Peyer's patch (tissue), 4 donors: ENCODE measurements at regions not wholly inside any gene's neighbourhood (a gene's known extent, or its start where the extent isn't known, plus 50 kb on each side); places are given as distances from the start of the nearest gene placed in this dataset.

Source experiments
- DNase-seq, 3 donors: peaks; one replicate each; pipeline ENCODE4 v3.0.0-alpha.2; 2017 to 2019
- H3K27ac ChIP-seq, 4 donors: fragments of 200-600 bp; sonication (generic); one replicate each; pipeline ENCODE4 v1.5.1; 2016 to 2019
- H3K27me3 ChIP-seq, 2 donors: fragments of 200-600 bp; sonication (generic); one replicate each; pipeline ENCODE4 v1.5.1; 2019
- H3K36me3 ChIP-seq, 3 donors: fragments of 200-600 bp; sonication (generic); one replicate each; pipeline ENCODE4 v1.5.1; 2016 to 2019
- H3K4me1 ChIP-seq, 4 donors: fragments of 200-600 bp; sonication (generic); one replicate each; pipeline ENCODE4 v1.5.1; 2016 to 2019
- H3K4me3 ChIP-seq, 4 donors: fragments of 200-600 bp; sonication (generic); 1 replicate in 3 of 4; 2 replicates in 1 of 4; pipeline ENCODE4 v1.5.1; 2016 to 2019; ENCODE audit warnings: mild to moderate bottlenecking in 1 of 4
- H3K9me3 ChIP-seq, 4 donors: fragments of 200-600 bp; sonication (generic); one replicate each; pipeline ENCODE4 v1.5.1; 2016 to 2019; ENCODE audit warnings: mild to moderate bottlenecking in 1 of 4
- CTCF ChIP-seq, 6 experiments: fragments of 450-650 bp in 4 of 6; fragments of 200-600 bp in 2 of 6; sonication (generic) in 1 of 6; IDR thresholded peaks; one replicate each; pipeline ENCODE4 v1.5.1; 2017 to 2019; ENCODE audit warnings: antibody characterized with exemption in 6 of 6, mild to moderate bottlenecking in 3 of 6, moderate library complexity in 1 of 6
- POLR2A ChIP-seq, 2 donors: fragments of 450-650 bp; IDR thresholded peaks; one replicate each; pipeline ENCODE4 v1.5.1; 2017; ENCODE audit warnings: antibody characterized with exemption in 2 of 2, mild to moderate bottlenecking in 2 of 2, moderate library complexity in 2 of 2

GRCh38 chr2:103383541-103383940 lies 621.7 kb downstream of the TMEM182 start:
- no peak for TF ChIP-seq CTCF (IDR thresholded peaks at IDR 0.05)
- no peak for TF ChIP-seq POLR2A (IDR thresholded peaks at IDR 0.05)
- H3K27ac ChIP-seq, result no peak overlapping the region
- no peaks in the 10 kb centered on the region for H3K9me3 ChIP-seq
- H3K4me3 ChIP-seq, result no peak overlapping the region
- no peaks in the 10 kb centered on the region for H3K4me1 ChIP-seq
- H3K36me3 ChIP-seq, result no peaks in the 10 kb centered on the region
- H3K27me3 ChIP-seq, result no peaks in the 10 kb centered on the region
- DNase-seq, result no peak

- Histone ChIP-seq H3K9me3 (no peaks in the 10 kb centered on the region), H3K27ac (no peak overlapping the region), H3K4me3 (no peak overlapping the region), H3K36me3 (no peaks in the 10 kb centered on the region), H3K27me3 (no peaks in the 10 kb centered on the region), H3K4me1 (no peaks in the 10 kb centered on the region)
- no peak for DNase-seq
- TF ChIP-seq CTCF (IDR thresholded peaks at IDR 0.05), result no peak
- TF ChIP-seq POLR2A (IDR thresholded peaks at IDR 0.05), result no peak
Measured at GRCh38 chr2:103386872-103387271, 625.0 kb downstream of the TMEM182 start.

GRCh38 chr2:103387888-103388287 lies 626.1 kb downstream of the TMEM182 start:
- no peaks in the 10 kb centered on the region for H3K36me3 ChIP-seq
- H3K27me3 ChIP-seq, result no peaks in the 10 kb centered on the region
- H3K9me3 ChIP-seq, result no peaks in the 10 kb centered on the region
- H3K4me3 ChIP-seq, result no peak overlapping the region
- TF ChIP-seq POLR2A (IDR thresholded peaks at IDR 0.05) (no peak), CTCF (IDR thresholded peaks at IDR 0.05) (no peak)
- DNase-seq, result no peak
- H3K27ac ChIP-seq, result no peak overlapping the region
- no peaks in the 10 kb centered on the region for H3K4me1 ChIP-seq

- no peaks in the 10 kb centered on the region for H3K4me1 ChIP-seq
- no peaks in the 10 kb centered on the region for H3K27me3 ChIP-seq
- no peaks in the 10 kb centered on the region for H3K36me3 ChIP-seq
- no peaks in the 10 kb centered on the region for H3K9me3 ChIP-seq
- TF ChIP-seq CTCF (IDR thresholded peaks at IDR 0.05), result no peak
- no peak for TF ChIP-seq POLR2A (IDR thresholded peaks at IDR 0.05)
- no peak for DNase-seq
- H3K27ac ChIP-seq, result no peak overlapping the region
- H3K4me3 ChIP-seq, result no peak overlapping the region
Measured at GRCh38 chr2:103396152-103396551, 634.3 kb downstream of the TMEM182 start.

GRCh38 chr2:103401621-103402020 lies 639.8 kb downstream of the TMEM182 start:
- H3K36me3 ChIP-seq, result no peaks in the 10 kb centered on the region
- DNase-seq, result no peak
- H3K27ac ChIP-seq, result no peak overlapping the region
- no peaks in the 10 kb centered on the region for H3K27me3 ChIP-seq
- no peak overlapping the region for H3K4me3 ChIP-seq
- no peaks in the 10 kb centered on the region for H3K9me3 ChIP-seq
- TF ChIP-seq CTCF (IDR thresholded peaks at IDR 0.05) (no peak), POLR2A (IDR thresholded peaks at IDR 0.05) (no peak)
- H3K4me1 ChIP-seq, result no peaks in the 10 kb centered on the region

GRCh38 chr2:103402336-103402735 lies 640.5 kb downstream of the TMEM182 start:
- H3K27me3 ChIP-seq, result no peaks in the 10 kb centered on the region
- H3K4me3 ChIP-seq, result no peak overlapping the region
- H3K36me3 ChIP-seq, result no peaks in the 10 kb centered on the region
- no peaks in the 10 kb centered on the region for H3K4me1 ChIP-seq
- no peaks in the 10 kb centered on the region for H3K9me3 ChIP-seq
- DNase-seq, result no peak
- TF ChIP-seq CTCF (IDR thresholded peaks at IDR 0.05), result no peak
- TF ChIP-seq POLR2A (IDR thresholded peaks at IDR 0.05), result no peak
- no peak overlapping the region for H3K27ac ChIP-seq
